ENCODE measurements at regions not wholly inside any gene's neighbourhood (a gene's known extent, or its start where the extent isn't known, plus 50 kb on each side); places are given as distances from the start of the nearest gene placed in this dataset.

DNA sequence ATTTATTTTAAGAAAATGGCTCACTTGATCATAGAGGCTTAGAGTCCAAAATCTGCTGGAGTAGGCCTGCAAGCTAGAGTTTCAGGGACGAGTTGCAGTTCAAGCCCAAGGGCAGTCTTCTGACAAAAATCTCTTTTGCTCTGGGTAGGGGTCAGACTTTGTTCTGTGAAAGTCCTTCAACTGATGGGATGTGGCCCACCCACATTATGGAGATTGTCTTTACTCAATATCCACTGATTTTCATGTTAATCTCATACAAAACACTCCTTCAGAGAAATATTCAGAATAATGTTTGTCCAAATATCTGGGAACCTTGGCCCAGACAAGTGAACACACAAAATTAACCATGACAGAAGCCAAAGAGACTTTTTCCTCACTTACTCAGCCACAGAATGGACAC, 98.6 kb upstream of the RSPO3 start:
- no peak overlapping the region for H2AK9ac ChIP-seq (replicated peaks; ENCODE audit: low read depth, low read length, poor library complexity)
- no peak overlapping the region for H3K14ac ChIP-seq (replicated peaks; ENCODE audit: low read depth, low read length)
- no peaks in the 10 kb centered on the region for H3K9me3 ChIP-seq (ENCODE audit: control insufficient read depth, insufficient read depth, low read length)
- in situ Hi-C loops (cut with MboI; ENCODE audit: low sequenced_read_pairs) = no loop called here
- H4K8ac ChIP-seq (ENCODE audit: low read depth in 2 of 2, low read length in 2 of 2) = no peak overlapping the region
- no peaks in the 10 kb centered on the region for H3K4me1 ChIP-seq (ENCODE audit: control insufficient read depth, insufficient read depth, low read length)
- TF ChIP-seq RFX5 (IDR thresholded peaks at IDR 0.05; ENCODE audit: low read depth, low read length) = no peak
- no peak for TF ChIP-seq BHLHE40 (IDR thresholded peaks at IDR 0.05; ENCODE audit: low read depth, low read length)
- no peak for TF ChIP-seq RCOR1 (IDR thresholded peaks at IDR 0.05; ENCODE audit: insufficient replicate concordance, low read length)
- TF ChIP-seq POLR2A (IDR thresholded peaks at IDR 0.05; ENCODE audit: low read depth, low read length) = no peak
- no peak for TF ChIP-seq RAD21 (IDR thresholded peaks at IDR 0.05; ENCODE audit: low read length)
- TF ChIP-seq, protein P1, sequence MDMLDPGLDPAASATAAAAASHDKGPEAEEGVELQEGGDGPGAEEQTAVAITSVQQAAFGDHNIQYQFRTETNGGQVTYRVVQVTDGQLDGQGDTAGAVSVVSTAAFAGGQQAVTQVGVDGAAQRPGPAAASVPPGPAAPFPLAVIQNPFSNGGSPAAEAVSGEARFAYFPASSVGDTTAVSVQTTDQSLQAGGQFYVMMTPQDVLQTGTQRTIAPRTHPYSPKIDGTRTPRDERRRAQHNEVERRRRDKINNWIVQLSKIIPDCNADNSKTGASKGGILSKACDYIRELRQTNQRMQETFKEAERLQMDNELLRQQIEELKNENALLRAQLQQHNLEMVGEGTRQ (IDR thresholded peaks at IDR 0.05; ENCODE audit: low read depth, low read length) = no peak
- H3K23ac ChIP-seq (ENCODE audit: low read depth, low read length) = no peak overlapping the region
- no peaks in the 10 kb centered on the region for H3K36me3 ChIP-seq (ENCODE audit: control insufficient read depth, insufficient read depth, low read length)
- H3K18ac ChIP-seq (ENCODE audit: low read depth, low read length) = no peak overlapping the region
- no TSS peak for BruUV-seq (replicated peaks)
- CTCF ChIA-PET = no interaction called here
- H2AK5ac ChIP-seq (ENCODE audit: low read depth, low read length) = no peak overlapping the region
- no peak overlapping the region for H4K5ac ChIP-seq (ENCODE audit: low read depth, low read length)
- no peak overlapping the region for H4K91ac ChIP-seq (ENCODE audit: insufficient read depth, low read depth, low read length)
- no peaks in the 10 kb centered on the region for H3K79me1 ChIP-seq (ENCODE audit: low read depth in 1 of 2, low read length in 2 of 2)
- no peak overlapping the region for H2AFZ ChIP-seq (replicated peaks; ENCODE audit: low read length, poor library complexity)
- dilution Hi-C loops (cut with HindIII; ENCODE audit: low sequenced_read_pairs, unreplicated experiment) = no loop called here
- no peak overlapping the region for H3K4ac ChIP-seq (ENCODE audit: low read depth, low read length)
- no peak overlapping the region for H3K4me3 ChIP-seq (ENCODE audit: insufficient read depth, low read depth, low read length)
- no peak overlapping the region for H2BK15ac ChIP-seq (ENCODE audit: low read depth, low read length)
- no peak overlapping the region for H3K27ac ChIP-seq (ENCODE audit: insufficient read depth, low read length)
- H3K27me3 ChIP-seq (ENCODE audit: control insufficient read depth, insufficient read depth, low read length) = no peaks in the 10 kb centered on the region
- H4K20me1 ChIP-seq (ENCODE audit: insufficient read depth, low read length) = no peaks in the 10 kb centered on the region
- H3K56ac ChIP-seq (ENCODE audit: extremely low read depth, insufficient read depth, low read length) = no peak overlapping the region
- no peak overlapping the region for H3K4me2 ChIP-seq (ENCODE audit: low read depth, low read length)
- no peaks in the 10 kb centered on the region for H3K9me1 ChIP-seq (ENCODE audit: insufficient read depth, low read length)
- POLR2A ChIA-PET (ENCODE audit: unreplicated experiment) = no interaction called here
- intact Hi-C loops (cut with micrococcal nuclease) = no loop called here
- H2BK20ac ChIP-seq (ENCODE audit: low read depth, low read length) = no peak overlapping the region
- DNase-seq = no peak
- H3K9ac ChIP-seq (ENCODE audit: low read depth, low read length) = no peak overlapping the region
- no peak overlapping the region for H2BK120ac ChIP-seq (ENCODE audit: low read depth, low read length)
- H2BK5ac ChIP-seq (ENCODE audit: low read depth, low read length, poor library complexity, severe bottlenecking) = no peak overlapping the region
- ATAC-seq (ENCODE audit: low read depth) = no peak
- no CpG with 5 or more reads among the region's 1 CpG for WGBS, 2 experiments (ENCODE audit: extremely low coverage in 2 of 2, insufficient read length in 1 of 2)
